ENCODE measurements at regions not wholly inside any gene's neighbourhood (a gene's known extent, or its start where the extent isn't known, plus 50 kb on each side); places are given as distances from the start of the nearest gene placed in this dataset.

DNA sequence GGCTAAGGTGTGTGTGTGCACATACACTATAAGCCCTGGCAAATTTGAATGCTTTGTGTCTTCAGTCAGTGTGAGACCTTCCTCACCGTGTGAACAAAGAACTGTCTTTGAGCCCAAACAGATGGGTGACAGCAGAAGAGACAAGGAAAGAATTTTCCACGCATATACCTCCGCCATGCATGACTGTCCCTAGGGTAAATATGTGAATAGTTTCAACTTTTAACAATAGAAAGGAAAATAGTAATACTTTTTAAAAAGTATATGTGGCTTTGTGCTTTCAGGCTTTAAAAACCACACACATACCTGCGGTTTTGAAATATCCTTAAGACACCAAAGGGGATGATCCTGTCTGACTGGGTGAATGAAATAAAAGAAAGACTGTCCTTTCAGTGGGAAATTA, 438.6 kb upstream of the MPDZ start:
- no peak overlapping the region for H3K27ac ChIP-seq
- no peak for DNase-seq (ENCODE audit: low spot score)
- TF ChIP-seq, protein P1, sequence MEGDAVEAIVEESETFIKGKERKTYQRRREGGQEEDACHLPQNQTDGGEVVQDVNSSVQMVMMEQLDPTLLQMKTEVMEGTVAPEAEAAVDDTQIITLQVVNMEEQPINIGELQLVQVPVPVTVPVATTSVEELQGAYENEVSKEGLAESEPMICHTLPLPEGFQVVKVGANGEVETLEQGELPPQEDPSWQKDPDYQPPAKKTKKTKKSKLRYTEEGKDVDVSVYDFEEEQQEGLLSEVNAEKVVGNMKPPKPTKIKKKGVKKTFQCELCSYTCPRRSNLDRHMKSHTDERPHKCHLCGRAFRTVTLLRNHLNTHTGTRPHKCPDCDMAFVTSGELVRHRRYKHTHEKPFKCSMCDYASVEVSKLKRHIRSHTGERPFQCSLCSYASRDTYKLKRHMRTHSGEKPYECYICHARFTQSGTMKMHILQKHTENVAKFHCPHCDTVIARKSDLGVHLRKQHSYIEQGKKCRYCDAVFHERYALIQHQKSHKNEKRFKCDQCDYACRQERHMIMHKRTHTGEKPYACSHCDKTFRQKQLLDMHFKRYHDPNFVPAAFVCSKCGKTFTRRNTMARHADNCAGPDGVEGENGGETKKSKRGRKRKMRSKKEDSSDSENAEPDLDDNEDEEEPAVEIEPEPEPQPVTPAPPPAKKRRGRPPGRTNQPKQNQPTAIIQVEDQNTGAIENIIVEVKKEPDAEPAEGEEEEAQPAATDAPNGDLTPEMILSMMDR (conservative IDR thresholded peaks at IDR 0.05; ENCODE audit: low read depth), result no peak
- POLR2A ChIA-PET (ENCODE audit: low non-redundant PET), result no interaction called here
- CTCF ChIA-PET, result interaction anchor here (0.6 kb wide), 1 partner anchor 15 kb away, joined by 5 read pairs; no protein-coding TSS in a partner anchor

DNA sequence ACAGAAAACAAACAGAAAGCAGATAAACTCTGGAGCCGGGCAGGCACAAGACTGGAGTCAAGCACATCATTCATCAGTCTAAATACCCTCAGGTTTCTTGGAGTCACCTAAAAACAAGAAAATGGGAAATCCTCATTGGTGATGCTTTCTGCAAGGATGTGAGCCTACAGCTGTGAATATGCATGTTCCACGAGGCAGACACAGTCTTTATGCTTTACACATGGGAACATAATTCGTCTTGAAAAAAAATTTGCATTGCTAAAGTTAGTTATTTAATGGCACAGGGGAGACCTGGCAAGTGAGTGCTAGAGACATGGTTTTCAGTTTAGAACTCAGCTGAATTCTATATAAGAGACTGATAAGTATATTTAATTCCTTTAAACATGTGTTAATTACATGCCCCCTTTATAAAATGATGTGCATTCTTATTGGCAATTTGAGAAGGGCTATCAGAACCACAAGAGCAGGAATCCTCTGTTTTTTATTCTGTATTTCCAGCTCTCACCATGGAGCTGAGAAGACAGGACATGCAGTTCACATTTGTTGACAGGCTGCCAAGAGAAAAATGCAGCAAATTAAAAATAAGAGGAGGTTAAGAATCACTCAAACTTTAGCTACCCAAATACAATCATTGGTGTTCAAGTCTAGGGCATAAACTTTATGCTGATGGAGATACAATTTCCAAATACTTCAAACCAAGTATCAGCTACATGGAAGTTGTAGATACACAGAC, 438.0 kb upstream of the MPDZ start:
- ChIA-PET POLR2A (ENCODE audit: low non-redundant PET) (no interaction called here), CTCF (no interaction called here)
- TF ChIP-seq, protein P1 (conservative IDR thresholded peaks at IDR 0.05; ENCODE audit: low read depth), result no peak
- DNase-seq (ENCODE audit: low spot score), result no peak
- no peak overlapping the region for H3K27ac ChIP-seq

DNA sequence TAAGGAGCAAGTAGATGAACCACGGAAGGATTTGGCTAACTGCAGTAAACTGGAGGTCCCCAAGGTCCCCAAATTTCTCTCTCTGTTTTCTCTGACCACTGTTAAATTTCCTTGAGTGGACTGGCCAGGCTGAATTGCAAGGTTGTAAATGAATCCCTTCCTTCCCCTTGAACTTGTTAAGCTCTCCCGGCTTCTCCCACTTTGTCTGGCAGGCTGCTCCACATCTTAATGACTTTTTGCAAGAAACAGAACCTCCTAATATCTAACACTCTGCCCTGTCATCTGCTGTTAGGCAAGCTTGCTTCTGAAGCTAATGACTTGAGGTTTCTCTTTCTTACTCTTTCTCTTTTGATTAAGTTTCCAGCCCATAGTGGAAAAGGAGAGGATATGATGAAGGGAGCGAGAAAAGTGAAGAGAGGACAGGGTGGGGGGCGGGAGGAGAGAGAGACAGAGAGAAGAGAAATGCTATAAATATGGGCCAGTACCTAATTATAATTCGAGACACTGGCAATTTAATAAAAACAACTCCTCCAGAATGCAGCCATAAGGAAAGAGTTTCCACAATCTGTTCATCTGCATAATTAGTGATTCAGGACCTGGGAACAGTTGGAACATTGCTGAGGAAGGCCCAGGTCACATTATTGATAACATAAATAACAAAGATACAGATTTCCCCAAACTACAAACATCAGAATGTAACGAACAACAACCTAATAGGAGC, 437.3 kb upstream of the MPDZ start:
- ChIA-PET POLR2A (ENCODE audit: low non-redundant PET) (no interaction called here), CTCF (no interaction called here)
- no peak overlapping the region for H3K27ac ChIP-seq
- TF ChIP-seq, protein P1 (conservative IDR thresholded peaks at IDR 0.05; ENCODE audit: low read depth), result no peak
- no peak for DNase-seq (ENCODE audit: low spot score)

DNA sequence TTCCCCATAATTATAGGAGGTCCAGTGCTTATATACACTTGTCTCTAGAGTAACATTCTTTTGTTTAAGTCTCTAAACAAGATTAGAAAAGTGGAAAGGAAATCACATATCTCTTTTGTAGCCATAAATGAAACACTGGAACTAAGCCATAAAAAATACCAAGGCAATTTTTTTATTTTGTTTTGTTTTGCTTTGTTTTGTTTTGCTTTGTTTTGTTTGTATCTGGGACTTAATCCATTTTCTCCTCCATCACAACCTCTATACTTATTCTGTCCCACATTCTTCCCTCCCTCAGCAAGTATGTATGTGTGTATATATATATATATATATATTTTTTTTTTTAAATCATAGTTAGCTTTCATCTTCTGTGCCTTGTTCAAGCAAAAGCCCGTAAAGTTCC, 436.6 kb upstream of the MPDZ start:
- DNase-seq (ENCODE audit: low spot score), result no peak
- CTCF ChIA-PET, result no interaction called here
- TF ChIP-seq, protein P1 (conservative IDR thresholded peaks at IDR 0.05; ENCODE audit: low read depth), result no peak
- POLR2A ChIA-PET (ENCODE audit: low non-redundant PET), result no interaction called here
- no peak overlapping the region for H3K27ac ChIP-seq

DNA sequence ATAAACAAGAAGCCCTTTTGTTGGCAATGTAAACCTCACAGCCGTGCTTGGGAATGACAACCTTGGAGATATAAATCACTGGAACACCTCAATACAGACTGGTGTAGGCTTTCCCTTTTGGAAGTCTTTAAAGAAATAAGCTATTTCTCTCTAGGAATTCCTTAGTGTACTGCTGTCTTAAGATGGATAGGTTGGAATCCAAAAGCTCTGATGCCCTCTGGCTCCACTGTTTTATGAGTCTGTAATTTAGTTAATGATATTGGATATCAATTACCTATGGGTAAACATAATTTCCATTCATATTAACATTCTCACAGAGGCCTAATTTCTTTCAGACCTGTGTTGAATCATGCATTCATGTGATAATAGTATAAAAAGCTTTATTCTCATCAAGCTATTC, 435.9 kb upstream of the MPDZ start:
- ChIA-PET POLR2A (ENCODE audit: low non-redundant PET) (no interaction called here), CTCF (interaction anchor here (0.6 kb wide), 1 partner anchor 71 kb away, joined by 6 read pairs; no protein-coding TSS in a partner anchor)
- H3K27ac ChIP-seq, result no peak overlapping the region
- TF ChIP-seq, protein P1 (conservative IDR thresholded peaks at IDR 0.05; ENCODE audit: low read depth), result no peak
- no peak for DNase-seq (ENCODE audit: low spot score)

GRCh38 chr9:13707612-13708576, 428.4 kb upstream of the MPDZ start:
- no peak overlapping the region for H3K27ac ChIP-seq
- DNase-seq (ENCODE audit: low spot score), result peak; percentile 13
- ChIA-PET CTCF (no interaction called here), POLR2A (ENCODE audit: low non-redundant PET) (no interaction called here)
- TF ChIP-seq, protein P1 (conservative IDR thresholded peaks at IDR 0.05; ENCODE audit: low read depth), result no peak

Measured in RWPE1 (cell line).